GM19025 (cell line): ENCODE measurements at regions not wholly inside any gene's neighbourhood (a gene's known extent, or its start where the extent isn't known, plus 50 kb on each side); places are given as distances from the start of the nearest gene placed in this dataset.

Experiments used
- ATAC-seq: cut with Tn5 transposase; IDR thresholded peaks from one replicate; pipeline ENCODE4 v1.9.1; 2021; ENCODE audit warnings: mild to moderate bottlenecking, low read depth, moderate library complexity; ENCODE audit not compliant: unreplicated experiment

- ATAC-seq = no peak
Observed at GRCh38 chr6:44558832-44559251, 171.3 kb downstream of the CDC5L start.

- ATAC-seq = no peak
Observed at GRCh38 chr6:44559486-44560270, 172.2 kb downstream of the CDC5L start.

GRCh38 chr6:44560458-44561059 lies 173.1 kb downstream of the CDC5L start:
- ATAC-seq = no peak

- no peak for ATAC-seq
Observed at GRCh38 chr6:44561060-44561623, 173.6 kb downstream of the CDC5L start.

- no peak for ATAC-seq
Observed at GRCh38 chr6:44561832-44562665, 174.5 kb downstream of the CDC5L start.

- no peak for ATAC-seq
Observed at GRCh38 chr6:44563397-44563796, 175.9 kb downstream of the CDC5L start.

GRCh38 chr6:44564906-44565524 lies 177.5 kb downstream of the CDC5L start:
- no peak for ATAC-seq

GRCh38 chr6:44567406-44567805 lies 179.9 kb downstream of the CDC5L start:
- no peak for ATAC-seq

GRCh38 chr6:44569131-44569530 lies 181.6 kb downstream of the CDC5L start:
- ATAC-seq = no peak

- ATAC-seq = no peak
Observed at GRCh38 chr6:44569931-44570385, 182.5 kb downstream of the CDC5L start.

GRCh38 chr6:44571510-44571909 lies 184.0 kb downstream of the CDC5L start:
- ATAC-seq = no peak

GRCh38 chr6:44572346-44572745 lies 184.8 kb downstream of the CDC5L start:
- ATAC-seq = no peak

- ATAC-seq = no peak
Observed at GRCh38 chr6:44575644-44576043, 188.1 kb downstream of the CDC5L start.

- no peak for ATAC-seq
Observed at GRCh38 chr6:44576132-44576631, 188.7 kb downstream of the CDC5L start.

- ATAC-seq = no peak
Observed at GRCh38 chr6:44580901-44581300, 193.4 kb downstream of the CDC5L start.

- no peak for ATAC-seq
Observed at GRCh38 chr6:44582930-44583329, 195.4 kb downstream of the CDC5L start.

- no peak for ATAC-seq
Observed at GRCh38 chr6:44590471-44590870, 203.0 kb downstream of the CDC5L start.

GRCh38 chr6:44593539-44593944 lies 206.0 kb downstream of the CDC5L start:
- ATAC-seq = no peak

- ATAC-seq = no peak
Observed at GRCh38 chr6:44594481-44594880, 207.0 kb downstream of the CDC5L start.

GRCh38 chr6:44598679-44599078 lies 211.2 kb downstream of the CDC5L start:
- no peak for ATAC-seq
